WERI-Rb-1 (cell line): ENCODE measurements at regions not wholly inside any gene's neighbourhood (a gene's known extent, or its start where the extent isn't known, plus 50 kb on each side); places are given as distances from the start of the nearest gene placed in this dataset.

Experiments used
- DNase-seq: peaks from one replicate; pipeline ENCODE4 v3.0.0-alpha.2; 2020
- H3K27ac ChIP-seq: fragments of 250-450 bp; sonication (Bioruptor Pico); 2 replicates; pipeline ENCODE4 v1.5.1; 2020; ENCODE audit warnings: mild to moderate bottlenecking, moderate library complexity
- H3K27me3 ChIP-seq: fragments of 250-450 bp; sonication (Bioruptor Pico); 2 replicates; pipeline ENCODE4 v1.5.1; 2021; ENCODE audit warnings: mild to moderate bottlenecking, low read depth, moderate library complexity; ENCODE audit not compliant: insufficient read depth, severe bottlenecking
- H3K36me3 ChIP-seq: fragments of 250-450 bp; sonication (Bioruptor Pico); 2 replicates; pipeline ENCODE4 v1.5.1; 2020; ENCODE audit warnings: mild to moderate bottlenecking, moderate library complexity
- H3K4me3 ChIP-seq: 2 replicates; pipeline ENCODE4 v1.5.1; 2011; ENCODE audit warnings: low read depth, mild to moderate bottlenecking, control low read depth, low read length
- H3K9me3 ChIP-seq: fragments of 250-450 bp; sonication (Bioruptor Pico); 2 replicates; pipeline ENCODE4 v1.5.1; 2021; ENCODE audit warnings: mild to moderate bottlenecking, moderate library complexity; ENCODE audit not compliant: severe bottlenecking
- CTCF ChIP-seq: IDR thresholded peaks from 2 replicates; pipeline ENCODE4 v1.5.1; 2011; ENCODE audit warnings: low read depth, mild to moderate bottlenecking, control low read depth, inconsistent platforms, low read length

GRCh38 chr4:155017426-155017825 is 191.0 kb upstream of the NPY2R start:
- H3K4me3 ChIP-seq: no peak overlapping the region
- DNase-seq: no peak
- H3K27ac ChIP-seq: no peak overlapping the region
- no peak for TF ChIP-seq CTCF
- H3K27me3 ChIP-seq: no peaks in the 10 kb centered on the region
- no peaks in the 10 kb centered on the region for H3K36me3 ChIP-seq
- H3K9me3 ChIP-seq: no peaks in the 10 kb centered on the region

- peaks cover 8% of the 10 kb centered on the region for H3K9me3 ChIP-seq
- H3K36me3 ChIP-seq: no peaks in the 10 kb centered on the region
- H3K4me3 ChIP-seq: no peak overlapping the region
- H3K27ac ChIP-seq: no peak overlapping the region
- peak; percentile 73 for DNase-seq
- no peaks in the 10 kb centered on the region for H3K27me3 ChIP-seq
- peak; percentile 61 for TF ChIP-seq CTCF
Observed at GRCh38 chr4:155025762-155026457, 182.5 kb upstream of the NPY2R start.

- DNase-seq: no peak
- Histone ChIP-seq H3K36me3 (no peaks in the 10 kb centered on the region), H3K27ac (no peak overlapping the region), H3K9me3 (peaks cover 8% of the 10 kb centered on the region), H3K4me3 (no peak overlapping the region), H3K27me3 (no peaks in the 10 kb centered on the region)
- TF ChIP-seq CTCF: no peak
Observed at GRCh38 chr4:155026715-155027114, 181.7 kb upstream of the NPY2R start.

DNA sequence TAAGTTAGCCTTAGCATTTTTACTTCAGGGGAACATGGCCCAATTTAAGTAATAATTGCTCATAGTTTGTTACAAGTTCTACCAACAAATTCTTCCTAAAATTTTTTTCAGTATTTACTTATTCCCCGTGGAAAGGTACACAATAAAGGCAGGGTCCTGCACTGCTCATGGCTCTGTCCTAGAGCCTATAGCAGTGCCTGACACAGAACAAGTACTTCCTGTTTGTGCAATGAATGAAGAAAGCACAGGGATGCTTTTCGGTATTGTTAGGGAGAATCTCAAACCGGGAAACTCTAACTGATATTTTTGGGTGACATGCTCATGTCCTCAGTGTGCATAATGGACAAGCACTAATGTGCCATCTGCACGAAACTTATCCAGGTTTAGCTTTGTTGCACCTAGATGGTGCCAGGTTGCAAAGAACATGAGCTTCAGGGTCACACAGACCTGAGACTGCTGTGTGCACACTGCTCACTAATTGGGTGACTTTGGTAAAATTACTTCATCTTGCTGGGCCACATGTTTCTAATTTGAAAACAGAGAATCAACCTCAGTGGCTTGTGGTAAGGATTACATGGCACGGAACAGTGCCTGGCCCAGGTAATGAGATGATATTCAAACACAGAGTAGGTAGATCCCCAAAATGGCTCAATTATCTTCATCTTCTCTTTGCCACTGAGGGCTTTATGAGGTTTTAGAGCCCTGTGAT is 175.8 kb upstream of the NPY2R start:
- Histone ChIP-seq H3K9me3 (no peaks in the 10 kb centered on the region), H3K36me3 (no peaks in the 10 kb centered on the region), H3K27me3 (no peaks in the 10 kb centered on the region), H3K27ac (no peak overlapping the region), H3K4me3 (no peak overlapping the region)
- no peak for DNase-seq
- TF ChIP-seq CTCF: no peak

DNA sequence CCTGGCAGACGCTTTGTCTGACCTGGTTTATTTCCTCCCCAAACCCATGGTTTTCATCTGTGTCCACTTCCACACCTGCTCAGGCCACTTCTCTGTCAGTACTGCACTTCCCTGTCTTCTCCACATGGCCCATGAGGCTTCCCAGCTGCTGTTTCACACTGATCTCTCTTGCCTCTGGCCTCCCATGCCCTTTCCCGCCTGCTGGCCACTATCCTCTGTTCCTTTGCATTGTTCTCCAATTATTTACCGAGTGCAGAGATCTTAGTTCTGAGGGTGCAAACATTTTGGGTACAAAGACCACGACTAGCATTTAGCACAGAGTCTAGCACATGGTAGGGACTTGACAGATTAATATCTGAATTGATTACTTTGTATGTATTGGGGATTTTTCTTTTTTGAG is 174.8 kb upstream of the NPY2R start:
- H3K27me3 ChIP-seq: no peaks in the 10 kb centered on the region
- no peak overlapping the region for H3K4me3 ChIP-seq
- peak; percentile 12 for DNase-seq
- TF ChIP-seq CTCF: no peak
- no peaks in the 10 kb centered on the region for H3K9me3 ChIP-seq
- no peak overlapping the region for H3K27ac ChIP-seq
- H3K36me3 ChIP-seq: no peaks in the 10 kb centered on the region
